ENCODE measurements at regions not wholly inside any gene's neighbourhood (a gene's known extent, or its start where the extent isn't known, plus 50 kb on each side); places are given as distances from the start of the nearest gene placed in this dataset.

DNA sequence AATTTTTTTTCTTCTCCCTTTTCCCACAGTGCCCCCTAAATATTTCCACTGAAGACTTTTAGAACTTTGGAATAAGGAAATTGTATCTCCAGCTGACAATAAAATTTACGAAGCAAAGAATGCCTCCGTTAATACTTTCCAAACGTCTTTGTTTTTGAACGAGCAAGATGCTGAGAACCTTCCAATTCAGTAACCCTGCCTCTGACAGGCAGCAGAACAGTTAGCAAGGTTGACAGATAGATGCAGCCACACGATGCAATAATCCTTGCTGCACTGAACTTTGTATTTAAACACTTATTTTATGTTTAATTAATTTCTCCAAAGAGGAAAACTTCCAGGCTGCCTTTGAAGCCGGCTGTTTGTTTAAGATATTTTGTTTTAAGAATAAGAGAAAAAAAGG lies 71.8 kb upstream of the TSHZ3 start:
- Histone ChIP-seq H3K79me2 (ENCODE audit: control insufficient read depth in 1 of 2, insufficient read depth in 2 of 2, low read length in 2 of 2) (no peaks in the 10 kb centered on the region), H4K5ac (ENCODE audit: insufficient read length, low read depth, low read length) (no peak overlapping the region), H3K4me3 (ENCODE audit: extremely low read depth in 1 of 4, insufficient read depth in 2 of 4, low read depth in 3 of 4, low read length in 4 of 4) (no peak overlapping the region), H3K4ac (replicated peaks; ENCODE audit: insufficient read length, low read depth, low read length) (peak overlapping the region; percentile 27), H3K23ac (ENCODE audit: insufficient read length) (no peak overlapping the region), H2BK15ac (ENCODE audit: low read length) (no peak overlapping the region), H2BK12ac (ENCODE audit: low read depth, low read length) (peak overlapping the region; percentile 78; the same call in 1 of the 2 replicates), H3K14ac (ENCODE audit: insufficient read length) (no peak overlapping the region), H3K56ac (replicated peaks; ENCODE audit: insufficient read length, low read depth, low read length) (no peak overlapping the region), H2BK20ac (ENCODE audit: low read length) (peak overlapping the region; percentile 88; the same call in 1 of the 2 replicates), H3K9ac (replicated peaks in 1 of 4; ENCODE audit: extremely low read depth in 1 of 4, low read depth in 3 of 4, low read length in 3 of 4) (no peak overlapping the region), H3K27me3 (replicated peaks in 1 of 4; ENCODE audit: control insufficient read depth in 3 of 4, extremely low read depth in 1 of 4, insufficient read depth in 3 of 4, low read length in 3 of 4) (no peaks in the 10 kb centered on the region), H2BK120ac (replicated peaks; ENCODE audit: low read depth, low read length) (no peak overlapping the region), H3K23me2 (ENCODE audit: low read depth, low read length) (0 out of 2 replicates have a peak, but pooled peaks cover 3% of the 10 kb centered on the region), H4K20me1 (replicated peaks in 1 of 2; ENCODE audit: control insufficient read depth in 1 of 2, insufficient read depth in 2 of 2, low read length in 2 of 2) (no peaks in the 10 kb centered on the region), H3K9me3 (ENCODE audit: insufficient read depth in 2 of 2, low read depth in 1 of 2, low read length in 1 of 2) (no peaks in the 10 kb centered on the region), H3K18ac (ENCODE audit: extremely low read depth, low read length) (0 out of 2 replicates have a peak overlapping the region, but pooled peaks have one; percentile 35), H3K27ac (ENCODE audit: low read depth, low read length) (no peak overlapping the region), H3K4me2 (ENCODE audit: insufficient read depth in 1 of 2, low read depth in 2 of 2, low read length in 2 of 2) (no peak overlapping the region; a peak in 1 of 4 replicates), H2AK5ac (ENCODE audit: low read depth, low read length) (peak overlapping the region; percentile 85; the same call in 1 of the 2 replicates), H4K8ac (ENCODE audit: extremely low read depth, insufficient read depth, low read length) (no peak overlapping the region), H3K4me1 (replicated peaks in 1 of 4; ENCODE audit: control insufficient read depth in 3 of 4, insufficient read depth in 4 of 4, low read length in 3 of 4) (peaks cover 14 to 53% (median 41%) of the 10 kb centered on the region in 4 experiments), H2BK5ac (ENCODE audit: low read depth, low read length) (peak overlapping the region; percentile 97; the same call in 1 of the 2 replicates), H4K91ac (replicated peaks; ENCODE audit: insufficient read length, low read length) (peak overlapping the region; percentile 100), H2AFZ (ENCODE audit: low read length) (no peak overlapping the region), H3K79me1 (ENCODE audit: low read depth, low read length) (no peaks in the 10 kb centered on the region), H3K36me3 (ENCODE audit: control insufficient read depth in 2 of 4, insufficient read depth in 4 of 4, low read length in 3 of 4) (no peaks in the 10 kb centered on the region)
- POLR2A ChIA-PET (ENCODE audit: partially characterized antibody): interaction anchor here (2.9 kb wide), 1 partner anchor 9 kb away, joined by 12 read pairs; no protein-coding TSS in a partner anchor
- 80% methylated on average over 6 of the region's 6 CpGs; no CpG with 5 or more reads in 1 of the 2 experiments for WGBS, 2 experiments (ENCODE audit: extremely low coverage in 1 of 2, insufficient coverage in 1 of 2, insufficient read length in 1 of 2, insufficient replicate concordance in 2 of 2, low coverage in 1 of 2, low lambda C conversion rate in 2 of 2, missing lambda C conversion rate in 1 of 2)
- FAIRE-seq (no peak), DNase-seq (ENCODE audit: low read depth in 1 of 2, low spot score in 2 of 2) (no peak)
- CTCF ChIA-PET (ENCODE audit: partially characterized antibody): interaction anchor here (2.2 kb wide), 1 partner anchor 128 kb away, joined by 5 read pairs; no protein-coding TSS in a partner anchor
- TF ChIP-seq SIN3A (conservative IDR thresholded peaks at IDR 0.05 in 1 of 2, IDR thresholded peaks at IDR 0.05 in 1 of 2; ENCODE audit: low read depth in 1 of 2, low read length in 2 of 2) (no peak), TAF1 (IDR thresholded peaks at IDR 0.05; ENCODE audit: low read depth, low read length) (no peak), CBX5 (IDR thresholded peaks at IDR 0.05; ENCODE audit: low read depth, low read length) (no peak), ASH2L (IDR thresholded peaks at IDR 0.05; ENCODE audit: low read length) (no peak), SIRT6 (IDR thresholded peaks at IDR 0.05; ENCODE audit: low read length) (no peak), BACH1 (IDR thresholded peaks at IDR 0.05; ENCODE audit: low read length) (no peak), EP300 (IDR thresholded peaks at IDR 0.05; ENCODE audit: borderline replicate concordance in 1 of 2, low read depth in 2 of 2, low read length in 2 of 2) (no peak), PHF8 (conservative IDR thresholded peaks at IDR 0.05; ENCODE audit: low read depth, low read length) (no peak), SP2 (IDR thresholded peaks at IDR 0.05; ENCODE audit: low read length) (no peak)
- TF ChIP-seq, protein P1, sequence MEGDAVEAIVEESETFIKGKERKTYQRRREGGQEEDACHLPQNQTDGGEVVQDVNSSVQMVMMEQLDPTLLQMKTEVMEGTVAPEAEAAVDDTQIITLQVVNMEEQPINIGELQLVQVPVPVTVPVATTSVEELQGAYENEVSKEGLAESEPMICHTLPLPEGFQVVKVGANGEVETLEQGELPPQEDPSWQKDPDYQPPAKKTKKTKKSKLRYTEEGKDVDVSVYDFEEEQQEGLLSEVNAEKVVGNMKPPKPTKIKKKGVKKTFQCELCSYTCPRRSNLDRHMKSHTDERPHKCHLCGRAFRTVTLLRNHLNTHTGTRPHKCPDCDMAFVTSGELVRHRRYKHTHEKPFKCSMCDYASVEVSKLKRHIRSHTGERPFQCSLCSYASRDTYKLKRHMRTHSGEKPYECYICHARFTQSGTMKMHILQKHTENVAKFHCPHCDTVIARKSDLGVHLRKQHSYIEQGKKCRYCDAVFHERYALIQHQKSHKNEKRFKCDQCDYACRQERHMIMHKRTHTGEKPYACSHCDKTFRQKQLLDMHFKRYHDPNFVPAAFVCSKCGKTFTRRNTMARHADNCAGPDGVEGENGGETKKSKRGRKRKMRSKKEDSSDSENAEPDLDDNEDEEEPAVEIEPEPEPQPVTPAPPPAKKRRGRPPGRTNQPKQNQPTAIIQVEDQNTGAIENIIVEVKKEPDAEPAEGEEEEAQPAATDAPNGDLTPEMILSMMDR (IDR thresholded peaks at IDR 0.05; ENCODE audit: control extremely low read depth in 1 of 3, insufficient read depth in 1 of 3, low read depth in 1 of 3, low read length in 3 of 3): no peak
- TF ChIP-seq, protein P2, sequence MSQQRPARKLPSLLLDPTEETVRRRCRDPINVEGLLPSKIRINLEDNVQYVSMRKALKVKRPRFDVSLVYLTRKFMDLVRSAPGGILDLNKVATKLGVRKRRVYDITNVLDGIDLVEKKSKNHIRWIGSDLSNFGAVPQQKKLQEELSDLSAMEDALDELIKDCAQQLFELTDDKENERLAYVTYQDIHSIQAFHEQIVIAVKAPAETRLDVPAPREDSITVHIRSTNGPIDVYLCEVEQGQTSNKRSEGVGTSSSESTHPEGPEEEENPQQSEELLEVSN (IDR thresholded peaks at IDR 0.05): no peak
